ENCODE measurements at regions not wholly inside any gene's neighbourhood (a gene's known extent, or its start where the extent isn't known, plus 50 kb on each side); places are given as distances from the start of the nearest gene placed in this dataset.

DNA sequence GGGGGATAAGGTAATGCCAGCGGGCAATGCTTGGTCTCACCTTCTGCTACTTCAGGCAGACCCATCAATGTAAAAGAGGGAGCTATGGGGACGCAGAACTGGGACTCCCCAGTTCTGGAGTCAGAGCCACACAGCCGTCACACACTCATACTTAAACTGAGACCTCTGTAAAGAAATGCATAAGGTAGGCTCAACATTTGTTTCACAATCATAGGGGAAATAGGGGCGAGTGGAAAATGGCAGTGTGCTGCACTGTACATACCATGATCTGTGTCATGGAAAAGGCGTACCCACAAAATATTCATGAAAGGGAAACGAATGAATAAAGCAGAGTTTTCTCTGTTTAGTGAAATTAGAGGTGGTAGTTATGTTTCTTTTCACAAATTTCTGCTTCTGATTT, 318.0 kb upstream of the NPVF start:
- Histone ChIP-seq H3K27ac (ENCODE audit: low read depth, low read length) (no peak overlapping the region), H3K9ac (ENCODE audit: low read length) (no peak overlapping the region), H3K4me3 (ENCODE audit: low read length) (no peak overlapping the region)

DNA sequence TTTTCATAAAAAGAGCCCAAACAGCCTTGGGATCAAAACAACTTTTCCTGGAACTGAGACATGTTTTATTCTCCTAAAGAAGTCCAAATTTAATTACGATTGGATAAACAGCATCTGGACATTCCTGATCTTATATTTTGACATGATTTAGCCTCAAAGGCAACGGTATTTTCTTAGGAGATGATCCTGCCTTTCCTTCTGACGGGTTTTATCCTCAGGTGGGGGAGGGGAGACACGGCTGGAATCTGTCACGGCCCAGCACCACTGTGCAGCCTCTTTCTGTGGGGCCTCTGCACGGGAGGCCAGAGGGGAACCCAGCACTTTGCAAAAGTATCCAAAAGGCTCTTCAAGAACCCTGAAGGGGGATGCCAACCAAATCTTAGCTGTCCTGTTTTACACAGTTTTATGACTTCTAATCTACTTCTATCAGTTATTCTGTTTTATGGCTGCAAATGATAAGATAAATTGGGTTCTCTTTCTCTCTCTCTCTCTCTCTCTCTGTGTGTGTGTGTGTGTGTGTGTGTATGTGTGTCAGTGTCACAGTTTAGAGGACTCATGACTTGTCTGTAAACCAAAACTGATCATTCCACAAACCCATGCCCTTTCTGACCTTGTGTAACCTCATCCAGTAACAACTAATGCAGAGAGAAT, 321.1 kb upstream of the NPVF start:
- Histone ChIP-seq H3K4me3 (ENCODE audit: low read length) (no peak overlapping the region), H3K27ac (ENCODE audit: low read depth, low read length) (no peak overlapping the region), H3K9ac (ENCODE audit: low read length) (no peak overlapping the region), H3K4me1 (ENCODE audit: control insufficient read depth, insufficient read depth, low read length) (no peaks in the 10 kb centered on the region), H3K27me3 (ENCODE audit: control insufficient read depth, insufficient read depth, low read length) (no peaks in the 10 kb centered on the region), H3K36me3 (ENCODE audit: control insufficient read depth, insufficient read depth, low read length) (no peaks in the 10 kb centered on the region)

More for the DNA sequence above, 318.0 kb upstream of the NPVF start:
- no peaks in the 10 kb centered on the region for H3K36me3 ChIP-seq (ENCODE audit: control insufficient read depth, insufficient read depth, low read length)
- no peaks in the 10 kb centered on the region for H3K4me1 ChIP-seq (ENCODE audit: control insufficient read depth, insufficient read depth, low read length)
- no peaks in the 10 kb centered on the region for H3K27me3 ChIP-seq (ENCODE audit: control insufficient read depth, insufficient read depth, low read length)

DNA sequence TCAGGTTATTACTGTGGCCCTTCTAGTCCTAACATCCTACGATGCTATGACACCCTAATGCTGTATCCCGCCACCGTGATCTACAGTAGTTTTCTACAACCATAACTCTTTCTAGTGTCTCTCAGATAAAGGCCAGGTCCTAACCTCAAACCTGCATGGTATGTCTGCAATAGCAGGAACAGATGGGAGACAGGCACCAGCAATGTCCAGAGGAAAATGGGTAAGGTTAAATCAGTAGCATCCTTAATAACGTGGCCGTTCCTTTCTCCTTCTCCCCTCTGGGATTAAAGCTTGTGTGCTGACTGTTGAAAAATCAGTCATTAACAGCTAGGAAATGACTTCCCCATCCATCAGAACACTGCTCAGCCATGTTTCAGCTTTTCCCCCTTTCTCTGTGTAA, 321.9 kb upstream of the NPVF start:
- H3K27ac ChIP-seq (ENCODE audit: low read depth, low read length) = no peak overlapping the region
- no peaks in the 10 kb centered on the region for H3K27me3 ChIP-seq (ENCODE audit: control insufficient read depth, insufficient read depth, low read length)
- H3K4me1 ChIP-seq (ENCODE audit: control insufficient read depth, insufficient read depth, low read length) = no peaks in the 10 kb centered on the region
- no peak overlapping the region for H3K9ac ChIP-seq (ENCODE audit: low read length)
- H3K36me3 ChIP-seq (ENCODE audit: control insufficient read depth, insufficient read depth, low read length) = no peaks in the 10 kb centered on the region
- H3K4me3 ChIP-seq (ENCODE audit: low read length) = no peak overlapping the region

DNA sequence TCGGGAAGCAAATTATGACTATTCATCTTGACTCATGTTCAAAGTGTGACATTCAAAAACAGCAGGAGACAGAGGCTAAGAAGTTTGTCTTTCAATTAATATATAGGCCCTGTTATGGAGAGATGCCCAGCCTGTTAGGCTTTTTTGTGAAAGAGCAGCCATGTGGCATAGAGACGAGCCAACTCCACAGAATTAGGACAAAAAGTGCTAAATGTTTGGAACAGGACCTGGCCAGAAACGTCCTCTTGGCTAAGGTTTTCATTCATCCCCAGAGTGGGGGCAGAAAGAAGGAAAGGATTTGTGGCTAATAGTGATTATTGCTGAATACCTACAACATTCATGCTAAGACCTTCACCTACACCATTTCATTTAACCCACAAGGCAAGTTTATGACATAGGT, 324.7 kb upstream of the NPVF start:
- H3K4me3 ChIP-seq (ENCODE audit: low read length) = no peak overlapping the region
- no peak overlapping the region for H3K9ac ChIP-seq (ENCODE audit: low read length)
- H3K36me3 ChIP-seq (ENCODE audit: control insufficient read depth, insufficient read depth, low read length) = no peaks in the 10 kb centered on the region
- no peaks in the 10 kb centered on the region for H3K4me1 ChIP-seq (ENCODE audit: control insufficient read depth, insufficient read depth, low read length)
- no peaks in the 10 kb centered on the region for H3K27me3 ChIP-seq (ENCODE audit: control insufficient read depth, insufficient read depth, low read length)
- no peak overlapping the region for H3K27ac ChIP-seq (ENCODE audit: low read depth, low read length)

DNA sequence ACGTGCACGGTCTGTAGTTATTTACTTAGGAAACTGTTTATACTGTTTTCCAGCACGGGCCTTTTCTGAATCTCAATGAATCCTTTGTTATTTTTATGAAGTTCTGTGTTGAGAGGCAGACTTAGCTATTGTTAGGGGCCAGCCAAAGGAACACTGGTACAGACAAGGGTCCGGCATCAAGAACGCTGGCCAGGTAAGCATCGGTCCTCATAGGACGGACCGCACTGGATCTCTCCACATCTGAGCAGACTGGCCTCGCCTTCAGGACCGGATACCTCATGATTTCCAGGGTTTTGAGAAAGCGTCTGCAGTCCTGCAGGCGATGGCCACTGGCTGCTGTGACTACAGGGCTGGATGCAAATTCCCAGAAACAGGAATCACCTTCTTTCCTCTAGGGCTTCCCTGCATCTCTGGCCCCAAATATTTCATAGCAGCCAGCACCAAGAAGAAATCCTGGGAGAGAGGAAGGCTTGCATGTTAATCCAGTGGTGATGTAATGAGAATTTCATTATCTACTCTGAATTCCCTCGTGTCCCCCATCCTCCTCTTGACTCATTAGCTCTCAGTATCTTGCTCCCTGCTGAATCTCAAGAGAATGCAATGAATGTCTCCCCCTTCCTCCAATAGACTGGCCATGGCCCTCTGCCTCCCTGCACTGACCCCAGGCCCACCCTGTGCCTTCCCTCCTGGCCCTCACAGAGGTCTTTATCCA, 325.4 kb upstream of the NPVF start:
- Histone ChIP-seq H3K27me3 (ENCODE audit: control insufficient read depth, insufficient read depth, low read length) (no peaks in the 10 kb centered on the region), H3K4me1 (ENCODE audit: control insufficient read depth, insufficient read depth, low read length) (no peaks in the 10 kb centered on the region), H3K9ac (ENCODE audit: low read length) (no peak overlapping the region), H3K4me3 (ENCODE audit: low read length) (no peak overlapping the region), H3K36me3 (ENCODE audit: control insufficient read depth, insufficient read depth, low read length) (no peaks in the 10 kb centered on the region), H3K27ac (ENCODE audit: low read depth, low read length) (no peak overlapping the region)

DNA sequence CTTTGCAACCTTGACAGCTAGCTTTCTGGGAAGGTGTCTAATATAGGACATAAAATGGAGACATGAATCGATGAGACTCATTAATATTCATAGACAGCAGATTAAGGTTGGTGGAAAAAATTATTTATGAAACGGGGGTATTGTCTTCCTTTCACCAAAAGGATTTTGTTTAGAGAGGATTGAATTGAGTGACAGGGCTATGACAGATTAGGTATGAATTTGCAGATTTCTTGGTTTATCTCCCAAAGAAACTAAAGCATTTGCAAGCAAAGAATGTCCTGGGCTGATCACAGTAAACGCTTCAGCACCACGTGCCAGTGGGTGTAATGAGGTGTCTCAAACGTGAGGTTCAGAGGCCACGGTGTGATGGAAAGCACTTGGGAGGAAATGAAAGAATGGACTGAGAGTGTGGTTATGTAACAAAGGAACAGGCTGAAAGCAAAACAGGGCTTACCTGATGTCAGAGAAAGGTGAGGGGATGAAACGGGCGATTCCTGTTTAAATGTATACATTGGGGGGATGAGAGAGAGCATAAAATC, 329.2 kb upstream of the NPVF start:
- H3K4me3 ChIP-seq (ENCODE audit: low read length) = no peak overlapping the region
- H3K9ac ChIP-seq (ENCODE audit: low read length) = no peak overlapping the region
- peaks cover 3% of the 10 kb centered on the region for H3K4me1 ChIP-seq (ENCODE audit: control insufficient read depth, insufficient read depth, low read length)
- H3K36me3 ChIP-seq (ENCODE audit: control insufficient read depth, insufficient read depth, low read length) = no peaks in the 10 kb centered on the region
- H3K27ac ChIP-seq (ENCODE audit: low read depth, low read length) = no peak overlapping the region
- H3K27me3 ChIP-seq (ENCODE audit: control insufficient read depth, insufficient read depth, low read length) = no peaks in the 10 kb centered on the region

DNA sequence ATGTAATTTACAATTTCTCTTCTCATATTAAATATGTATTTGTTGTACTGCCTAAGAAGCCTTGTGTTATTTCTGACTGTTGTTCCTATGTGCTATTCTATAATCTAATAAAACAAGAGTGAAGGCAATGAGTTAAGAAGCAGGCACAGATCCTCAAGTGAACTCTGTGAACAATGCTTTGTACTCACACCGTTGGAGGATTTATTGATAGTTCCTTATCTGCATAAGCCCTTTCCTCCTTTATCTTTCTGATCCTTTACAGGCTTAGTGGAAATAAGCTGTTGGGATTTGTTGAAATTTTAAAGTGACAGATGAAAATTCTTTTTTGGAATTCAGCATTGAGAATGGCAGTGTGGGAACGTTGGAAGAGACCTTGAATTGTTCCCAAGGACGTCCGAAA, 329.6 kb upstream of the NPVF start:
- Histone ChIP-seq H3K27me3 (ENCODE audit: control insufficient read depth, insufficient read depth, low read length) (no peaks in the 10 kb centered on the region), H3K4me1 (ENCODE audit: control insufficient read depth, insufficient read depth, low read length) (peaks cover 3% of the 10 kb centered on the region), H3K9ac (ENCODE audit: low read length) (no peak overlapping the region), H3K4me3 (ENCODE audit: low read length) (no peak overlapping the region), H3K36me3 (ENCODE audit: control insufficient read depth, insufficient read depth, low read length) (no peaks in the 10 kb centered on the region), H3K27ac (ENCODE audit: low read depth, low read length) (no peak overlapping the region)

DNA sequence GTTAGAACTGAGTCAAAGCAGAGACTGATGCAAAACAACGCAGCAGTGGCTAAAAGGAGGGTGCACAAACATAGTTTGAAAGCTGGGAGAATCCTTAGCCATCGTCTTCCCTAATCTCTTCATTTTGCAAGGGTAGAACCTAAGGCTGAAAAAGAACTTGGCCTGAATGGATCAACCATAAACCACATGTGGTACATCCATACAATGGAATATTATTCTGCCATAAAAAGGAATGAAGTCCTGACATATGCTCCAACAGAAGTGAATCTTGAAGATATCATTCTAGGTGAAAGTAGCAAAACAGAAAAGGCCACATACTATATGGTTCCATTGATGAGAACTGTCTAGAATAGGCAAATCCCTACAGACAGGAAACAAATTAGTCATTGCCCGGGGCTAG, 330.3 kb upstream of the NPVF start:
- no peaks in the 10 kb centered on the region for H3K27me3 ChIP-seq (ENCODE audit: control insufficient read depth, insufficient read depth, low read length)
- no peaks in the 10 kb centered on the region for H3K36me3 ChIP-seq (ENCODE audit: control insufficient read depth, insufficient read depth, low read length)
- H3K9ac ChIP-seq (ENCODE audit: low read length) = no peak overlapping the region
- H3K27ac ChIP-seq (ENCODE audit: low read depth, low read length) = no peak overlapping the region
- H3K4me3 ChIP-seq (ENCODE audit: low read length) = no peak overlapping the region
- H3K4me1 ChIP-seq (ENCODE audit: control insufficient read depth, insufficient read depth, low read length) = peaks cover 3% of the 10 kb centered on the region

DNA sequence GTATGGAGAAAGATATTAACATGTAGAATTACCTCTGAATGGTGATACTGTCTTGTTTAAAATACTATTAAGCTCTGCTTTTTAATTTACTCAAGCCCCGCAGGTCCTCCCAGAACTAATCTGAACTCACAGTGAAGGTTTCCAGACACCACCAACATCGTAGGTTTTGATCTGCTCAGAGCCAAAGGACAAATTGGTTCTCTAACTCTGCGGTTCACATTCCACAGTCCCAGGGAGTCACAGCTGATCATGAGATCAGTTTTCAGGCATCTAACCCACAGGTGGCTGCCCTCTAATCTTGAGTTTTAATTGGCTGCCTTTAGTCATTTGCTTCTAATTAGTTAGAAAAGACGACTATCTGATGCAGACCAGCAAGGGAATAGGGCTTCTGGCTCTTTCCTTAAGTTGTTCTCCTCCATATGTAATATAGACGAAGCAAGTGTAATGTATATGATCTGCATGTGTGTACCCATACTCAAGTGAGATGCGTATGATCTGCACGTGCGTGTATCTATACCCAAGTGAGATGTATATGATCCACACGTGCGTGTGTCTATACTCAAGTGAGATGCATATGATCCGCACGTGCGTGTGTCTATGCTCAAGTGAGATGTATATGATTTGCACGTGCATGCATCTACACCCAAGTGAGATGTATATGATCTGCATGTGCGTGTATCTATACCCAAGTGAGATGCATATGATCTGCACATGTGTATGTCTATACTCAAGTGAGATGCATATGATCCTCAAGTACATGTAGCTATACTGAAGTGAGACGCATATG, 331.5 kb upstream of the NPVF start:
- H3K4me1 ChIP-seq (ENCODE audit: control insufficient read depth, insufficient read depth, low read length) = peaks cover 3% of the 10 kb centered on the region
- no peak overlapping the region for H3K4me3 ChIP-seq (ENCODE audit: low read length)
- no peak overlapping the region for H3K27ac ChIP-seq (ENCODE audit: low read depth, low read length)
- no peaks in the 10 kb centered on the region for H3K27me3 ChIP-seq (ENCODE audit: control insufficient read depth, insufficient read depth, low read length)
- no peaks in the 10 kb centered on the region for H3K36me3 ChIP-seq (ENCODE audit: control insufficient read depth, insufficient read depth, low read length)
- H3K9ac ChIP-seq (ENCODE audit: low read length) = no peak overlapping the region

DNA sequence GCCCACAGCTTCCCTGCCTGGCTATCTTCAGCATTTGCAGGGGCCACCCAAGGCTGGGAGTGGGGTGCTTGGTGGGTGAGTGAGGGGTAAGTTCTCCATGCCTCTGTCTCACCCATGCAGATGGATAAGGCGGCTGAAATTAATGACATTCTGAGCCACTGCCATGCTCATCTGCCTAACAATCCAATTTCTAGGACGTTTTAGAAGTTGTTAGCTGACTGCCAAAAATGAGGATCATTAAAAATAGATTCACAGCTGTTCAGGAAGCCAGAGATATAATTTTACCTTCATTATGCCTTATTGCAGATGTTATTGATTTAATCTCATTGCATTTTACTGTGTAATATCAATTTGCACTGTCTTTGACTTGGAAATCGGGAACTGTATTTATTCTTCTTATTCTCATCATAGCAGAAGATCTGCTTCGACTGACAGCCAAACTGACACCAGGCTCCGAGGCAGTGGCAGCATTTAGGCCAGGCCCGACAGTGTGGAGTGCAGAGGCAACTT, 334.4 kb upstream of the NPVF start:
- H3K36me3 ChIP-seq (ENCODE audit: control insufficient read depth, insufficient read depth, low read length) = no peaks in the 10 kb centered on the region
- H3K27me3 ChIP-seq (ENCODE audit: control insufficient read depth, insufficient read depth, low read length) = no peaks in the 10 kb centered on the region
- H3K27ac ChIP-seq (ENCODE audit: low read depth, low read length) = no peak overlapping the region
- no peak overlapping the region for H3K9ac ChIP-seq (ENCODE audit: low read length)
- peaks cover 3% of the 10 kb centered on the region for H3K4me1 ChIP-seq (ENCODE audit: control insufficient read depth, insufficient read depth, low read length)
- H3K4me3 ChIP-seq (ENCODE audit: low read length) = no peak overlapping the region

DNA sequence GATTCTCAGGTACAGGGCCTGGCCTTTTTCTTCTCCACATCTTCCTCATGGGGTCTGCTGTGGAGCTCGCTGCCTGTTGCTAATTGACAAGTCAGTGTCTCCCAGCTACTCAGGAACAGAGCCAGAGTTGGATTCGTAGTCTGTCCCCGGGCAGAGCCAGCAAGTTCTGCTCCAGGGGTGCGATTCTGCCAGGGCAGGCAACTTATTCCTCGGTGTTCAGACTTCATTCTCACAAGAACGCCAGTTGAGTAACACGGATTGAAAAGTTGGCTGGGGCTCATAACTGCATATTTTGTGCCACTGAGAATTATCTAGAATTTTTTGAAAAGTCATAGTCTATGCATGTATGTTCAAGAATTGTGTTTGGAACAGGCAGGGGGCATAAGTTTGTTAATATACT, 336.7 kb upstream of the NPVF start:
- H3K9ac ChIP-seq (ENCODE audit: low read length) = no peak overlapping the region
- H3K27me3 ChIP-seq (ENCODE audit: control insufficient read depth, insufficient read depth, low read length) = no peaks in the 10 kb centered on the region
- H3K4me1 ChIP-seq (ENCODE audit: control insufficient read depth, insufficient read depth, low read length) = peaks cover 3% of the 10 kb centered on the region
- no peak overlapping the region for H3K27ac ChIP-seq (ENCODE audit: low read depth, low read length)
- H3K4me3 ChIP-seq (ENCODE audit: low read length) = no peak overlapping the region
- no peaks in the 10 kb centered on the region for H3K36me3 ChIP-seq (ENCODE audit: control insufficient read depth, insufficient read depth, low read length)

DNA sequence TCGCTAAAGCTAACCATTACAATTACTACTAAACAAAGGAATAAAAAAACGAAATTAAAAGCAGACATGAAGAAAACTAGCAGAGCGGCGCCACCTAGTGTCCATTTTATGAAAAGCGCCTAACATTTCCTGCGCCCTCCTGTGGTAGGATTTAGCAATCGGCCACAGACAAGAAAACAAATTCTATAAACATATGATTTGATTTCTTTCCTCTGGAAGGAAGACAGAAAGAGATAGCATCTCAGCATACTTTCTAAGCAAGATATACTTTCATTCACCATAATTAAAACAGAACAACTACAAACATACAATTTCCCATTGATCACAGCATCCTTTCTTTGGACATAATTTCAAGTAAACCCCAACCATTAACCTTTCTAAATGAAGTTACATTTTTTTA, 337.7 kb upstream of the NPVF start:
- Histone ChIP-seq H3K4me1 (ENCODE audit: control insufficient read depth, insufficient read depth, low read length) (peaks cover 3% of the 10 kb centered on the region), H3K27me3 (ENCODE audit: control insufficient read depth, insufficient read depth, low read length) (no peaks in the 10 kb centered on the region), H3K9ac (ENCODE audit: low read length) (no peak overlapping the region), H3K4me3 (ENCODE audit: low read length) (no peak overlapping the region), H3K36me3 (ENCODE audit: control insufficient read depth, insufficient read depth, low read length) (no peaks in the 10 kb centered on the region), H3K27ac (ENCODE audit: low read depth, low read length) (no peak overlapping the region)

Measured in rectal smooth muscle tissue (tissue), 1 donor.